Endothelial cell of umbilical vein (primary cell): ENCODE measurements at regions not wholly inside any gene's neighbourhood (a gene's known extent, or its start where the extent isn't known, plus 50 kb on each side); places are given as distances from the start of the nearest gene placed in this dataset.

Experiments used
- BruUV-seq: library from RNA; stranded (reverse); fragments of 400-500 nt; replicated peaks from 2 replicates; lab custom pipeline; 2021; lab: Mats Ljungman, UMichigan
- CTCF ChIA-PET: fragments of 300-600, 350-600 bp; sonication (Branson Sonifier 250); formaldehyde crosslinking; loops from one replicate; lab custom pipeline; 2021; ENCODE audit warnings: antibody characterized with exemption, inconsistent platforms; lab: Charles Lee
- POLR2A ChIA-PET: fragments of 300-600, 350-600 bp; sonication (Branson Sonifier 250); formaldehyde crosslinking; loops from one replicate; lab custom pipeline; 2021; ENCODE audit warnings: antibody characterized with exemption, inconsistent platforms; lab: Charles Lee
- DNase-seq: peaks from one replicate; pipeline ENCODE4 v3.0.0-alpha.2; 2011; ENCODE audit warnings: low read depth, low spot score
- FAIRE-seq: peaks from 2 replicates; lab custom pipeline; 2011; peaks lifted over from hg19 to GRCh38; lab: Jason Lieb, UNC
- H2AFZ ChIP-seq: 2 replicates; pipeline ENCODE4 v1.6.0; 2012; ENCODE audit warnings: low read depth, low read length, control low read depth, inconsistent platforms
- H3K27ac ChIP-seq: 2 replicates; pipeline ENCODE4 v1.5.1; 2011; ENCODE audit warnings: low read depth, mild to moderate bottlenecking, control low read depth, low read length, moderate library complexity; ENCODE audit not compliant: insufficient read depth
- H3K27me3 ChIP-seq, 2 experiments: 2 replicates each; pipeline versions ENCODE4 v1.6.0 to v1.6.1; 2011; ENCODE audit warnings: low read length in 2 of 2, mixed read lengths in 1 of 2; ENCODE audit not compliant: control insufficient read depth in 2 of 2, insufficient read depth in 2 of 2
- H3K36me3 ChIP-seq, 2 experiments: 2 replicates in 1 of 2; 3 replicates in 1 of 2; pipeline ENCODE4 v1.5.1; 2011; ENCODE audit warnings: low read length in 2 of 2, mild to moderate bottlenecking in 1 of 2, moderate library complexity in 1 of 2; ENCODE audit not compliant: control insufficient read depth in 2 of 2, insufficient read depth in 2 of 2; ENCODE audit errors: extremely low read depth in 1 of 2
- H3K4me1 ChIP-seq: 3 replicates; pipeline ENCODE4 v1.5.1; 2011; ENCODE audit warnings: mild to moderate bottlenecking, low read length; ENCODE audit not compliant: control insufficient read depth, insufficient read depth; ENCODE audit errors: extremely low read depth
- H3K4me2 ChIP-seq: 2 replicates; pipeline ENCODE4 v1.6.1; 2011; ENCODE audit warnings: low read length, control low read depth, mixed read lengths; ENCODE audit not compliant: insufficient read depth
- H3K4me3 ChIP-seq, 3 experiments: fragments of 200-600 bp in 1 of 3; sonication (generic), shearing (Covaris generic) in 1 of 3; replicated peaks in 1 of 3; 2 replicates each; pipeline ENCODE4 v1.5.1; 2011 to 2016; ENCODE audit warnings: control low read depth in 3 of 3, low read length in 3 of 3, mild to moderate bottlenecking in 2 of 3, inconsistent platforms in 1 of 3, low read depth in 1 of 3, moderate library complexity in 1 of 3; ENCODE audit not compliant: insufficient read depth in 1 of 3
- H3K79me2 ChIP-seq: 2 replicates; pipeline ENCODE4 v1.6.0; 2012; ENCODE audit warnings: low read length, inconsistent platforms; ENCODE audit not compliant: control insufficient read depth, insufficient read depth
- H3K9ac ChIP-seq: replicated peaks from 2 replicates; pipeline ENCODE3; 2011; ENCODE audit warnings: low read length, control low read depth; ENCODE audit not compliant: insufficient read depth; ENCODE audit errors: extremely low read depth
- H3K9me1 ChIP-seq: replicated peaks from 3 replicates; pipeline ENCODE4 v1.6.0; 2011; ENCODE audit warnings: mild to moderate bottlenecking, low read length; ENCODE audit not compliant: control insufficient read depth, insufficient read depth; ENCODE audit errors: extremely low read depth
- H3K9me3 ChIP-seq: replicated peaks from 2 replicates; pipeline ENCODE4 v1.5.1; 2012; ENCODE audit warnings: low read length, inconsistent platforms; ENCODE audit not compliant: control insufficient read depth, insufficient read depth
- H4K20me1 ChIP-seq: replicated peaks from 2 replicates; pipeline ENCODE3; 2011; ENCODE audit warnings: mild to moderate bottlenecking, low read length; ENCODE audit not compliant: control insufficient read depth, insufficient read depth; ENCODE audit errors: extremely low read depth
- EZH2 ChIP-seq: IDR thresholded peaks from 2 replicates; pipeline ENCODE4 v1.6.1; 2012; ENCODE audit warnings: borderline replicate concordance, low read depth, mild to moderate bottlenecking, moderate library complexity, low read length, inconsistent platforms; ENCODE audit not compliant: severe bottlenecking
- MAX ChIP-seq: IDR thresholded peaks from 2 replicates; pipeline ENCODE4 v1.6.1; 2011; ENCODE audit not compliant: insufficient read depth, insufficient read length
- POLR2A ChIP-seq: IDR thresholded peaks from 2 replicates; pipeline ENCODE4 v1.6.1; 2012; ENCODE audit warnings: low read depth, mild to moderate bottlenecking, control low read depth, low read length
- POLR2AphosphoS5 ChIP-seq: IDR thresholded peaks from 2 replicates; pipeline ENCODE4 v1.6.1; 2012; ENCODE audit warnings: low read depth, mild to moderate bottlenecking, control low read depth, low read length, moderate library complexity; ENCODE audit not compliant: insufficient read depth
- dilution Hi-C: fragments of 300-500 bp; cut with MboI; formaldehyde crosslinking; loops from one replicate; pipeline ENCODE4 v1.15.0; 2019; ENCODE audit warnings: low sequenced_read_pairs; ENCODE audit not compliant: extremely low pct_ligation_motif_present
- intact Hi-C: fragments of 100-400 bp; cut with micrococcal nuclease; formaldehyde crosslinking; loops from one replicate; pipeline ENCODE4 v1.10.0; 2022
- TF ChIP-seq, protein P1 (sequence below), 2 donors: IDR thresholded peaks; 1 replicate in 1 of 2; 2 replicates in 1 of 2; pipeline ENCODE4 v1.5.1; 2011; ENCODE audit warnings: low read length in 2 of 2, mild to moderate bottlenecking in 2 of 2, moderate library complexity in 2 of 2, control low read depth in 1 of 2, inconsistent platforms in 1 of 2, low read depth in 1 of 2; ENCODE audit not compliant: insufficient read depth in 1 of 2; ENCODE audit errors: extremely low read depth in 1 of 2

DNA sequence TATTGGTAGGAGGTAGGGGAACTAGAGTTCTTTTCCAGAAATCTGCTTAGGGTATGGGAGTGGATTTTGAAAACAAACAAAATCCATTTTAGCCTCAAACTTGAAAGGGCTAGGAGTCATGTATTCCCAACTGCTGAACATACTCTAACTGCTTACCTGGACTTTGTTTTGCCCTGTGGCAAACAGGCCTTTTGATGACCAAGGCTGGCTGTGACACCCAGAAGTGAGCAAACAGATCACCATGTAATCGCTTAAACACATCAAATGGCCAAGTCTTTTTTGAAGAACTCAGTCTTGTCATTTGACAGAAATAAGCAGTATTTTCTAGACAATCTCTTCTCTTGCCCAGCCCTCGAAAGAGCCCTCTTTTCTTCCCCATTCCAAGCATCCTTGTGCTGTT is 203.4 kb downstream of the KIT start:
- no peak overlapping the region for H2AFZ ChIP-seq
- H3K36me3 ChIP-seq: no peaks in the 10 kb centered on the region
- intact Hi-C loops: no loop called here

More for the DNA sequence above, 203.4 kb downstream of the KIT start:
- Histone ChIP-seq H3K27ac (no peak overlapping the region), H3K4me2 (no peak overlapping the region), H3K9me3 (no peaks in the 10 kb centered on the region), H3K4me1 (no peaks in the 10 kb centered on the region), H3K27me3 (peaks cover 16 to 26% of the 10 kb centered on the region in 2 experiments), H3K9me1 (no peaks in the 10 kb centered on the region), H4K20me1 (no peaks in the 10 kb centered on the region), H3K4me3 (no peak overlapping the region), H3K9ac (no peak overlapping the region), H3K79me2 (no peaks in the 10 kb centered on the region)
- TF ChIP-seq POLR2A (no peak), MAX (no peak), EZH2 (no peak), POLR2AphosphoS5 (no peak)
- TF ChIP-seq, protein P1, sequence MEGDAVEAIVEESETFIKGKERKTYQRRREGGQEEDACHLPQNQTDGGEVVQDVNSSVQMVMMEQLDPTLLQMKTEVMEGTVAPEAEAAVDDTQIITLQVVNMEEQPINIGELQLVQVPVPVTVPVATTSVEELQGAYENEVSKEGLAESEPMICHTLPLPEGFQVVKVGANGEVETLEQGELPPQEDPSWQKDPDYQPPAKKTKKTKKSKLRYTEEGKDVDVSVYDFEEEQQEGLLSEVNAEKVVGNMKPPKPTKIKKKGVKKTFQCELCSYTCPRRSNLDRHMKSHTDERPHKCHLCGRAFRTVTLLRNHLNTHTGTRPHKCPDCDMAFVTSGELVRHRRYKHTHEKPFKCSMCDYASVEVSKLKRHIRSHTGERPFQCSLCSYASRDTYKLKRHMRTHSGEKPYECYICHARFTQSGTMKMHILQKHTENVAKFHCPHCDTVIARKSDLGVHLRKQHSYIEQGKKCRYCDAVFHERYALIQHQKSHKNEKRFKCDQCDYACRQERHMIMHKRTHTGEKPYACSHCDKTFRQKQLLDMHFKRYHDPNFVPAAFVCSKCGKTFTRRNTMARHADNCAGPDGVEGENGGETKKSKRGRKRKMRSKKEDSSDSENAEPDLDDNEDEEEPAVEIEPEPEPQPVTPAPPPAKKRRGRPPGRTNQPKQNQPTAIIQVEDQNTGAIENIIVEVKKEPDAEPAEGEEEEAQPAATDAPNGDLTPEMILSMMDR (IDR thresholded peaks at IDR 0.05; ENCODE audit: extremely low read depth in 1 of 2, insufficient read depth in 1 of 2, low read depth in 1 of 2, low read length in 2 of 2): no peak
- ChIA-PET POLR2A (no interaction called here), CTCF (no interaction called here)
- BruUV-seq: no TSS peak
- dilution Hi-C loops: no loop called here
- FAIRE-seq: no peak
- DNase-seq: no peak
